WTC11 (cell line): ENCODE measurements at regions not wholly inside any gene's neighbourhood (a gene's known extent, or its start where the extent isn't known, plus 50 kb on each side); places are given as distances from the start of the nearest gene placed in this dataset.

Experiments used
- ATAC-seq: fragments of 200-7000 bp; cut with Tn5 transposase; 2 replicates; pipeline ENCODE4 v1.10.0; 2021; ENCODE audit warnings: mild to moderate bottlenecking, moderate library complexity
- CTCF ChIA-PET: fragments of 300-600 bp; sonication (Branson Sonifier 250); formaldehyde crosslinking; loops from one replicate; lab custom pipeline; 2021; ENCODE audit warnings: antibody characterized with exemption; lab: Charles Lee
- POLR2A ChIA-PET: fragments of 350-600 bp; sonication (Branson Sonifier 250); formaldehyde crosslinking; loops from one replicate; lab custom pipeline; 2021; ENCODE audit warnings: antibody characterized with exemption; lab: Charles Lee
- DNase-seq: peaks from one replicate; pipeline ENCODE4 v3.0.0; 2021; ENCODE audit warnings: low spot score
- H3K27ac Mint-ChIP-seq: 2 replicates; pipeline ENCODE4 v1.8.0; 2021; ENCODE audit warnings: mixed read lengths
- H3K27me3 Mint-ChIP-seq: 2 replicates; pipeline ENCODE4 v1.8.0; 2021; ENCODE audit warnings: low read depth, mild to moderate bottlenecking, moderate library complexity, mixed read lengths
- H3K36me3 Mint-ChIP-seq: 2 replicates; pipeline ENCODE4 v1.8.0; 2021; ENCODE audit warnings: mixed read lengths
- H3K4me1 Mint-ChIP-seq: 2 replicates; pipeline ENCODE4 v1.8.0; 2022; ENCODE audit warnings: mixed read lengths
- H3K4me3 Mint-ChIP-seq: 2 replicates; pipeline ENCODE4 v1.8.0; 2021; ENCODE audit warnings: mild to moderate bottlenecking, moderate library complexity, mixed read lengths
- H3K9me3 Mint-ChIP-seq: 2 replicates; pipeline ENCODE4 v1.8.0; 2021; ENCODE audit warnings: mixed read lengths
- AFF4 ChIP-seq: sonication (generic); formaldehyde crosslinking; IDR thresholded peaks from 2 replicates; pipeline ENCODE4 v1.8.1; 2023; ENCODE audit warnings: mild to moderate bottlenecking, missing genetic modification reagents, borderline replicate concordance
- ATF2 ChIP-seq: sonication (generic); formaldehyde crosslinking; IDR thresholded peaks from 2 replicates; pipeline ENCODE4 v1.8.1; 2022; ENCODE audit warnings: low read depth, missing genetic modification reagents, borderline replicate concordance
- ATF6 ChIP-seq: sonication (generic); formaldehyde crosslinking; IDR thresholded peaks from 2 replicates; pipeline ENCODE4 v1.8.1; 2023; ENCODE audit warnings: mild to moderate bottlenecking, missing genetic modification reagents
- CDX4 ChIP-seq: fragments of 250-450 bp; sonication (Bioruptor Pico); IDR thresholded peaks from 2 replicates; pipeline ENCODE4 v1.9.0; 2021; ENCODE audit warnings: moderate library complexity, mild to moderate bottlenecking, inconsistent platforms, borderline replicate concordance
- CREB1 ChIP-seq: sonication (generic); formaldehyde crosslinking; IDR thresholded peaks from 2 replicates; pipeline ENCODE4 v1.8.0; 2023; ENCODE audit warnings: mild to moderate bottlenecking, missing genetic modification reagents
- E2F5 ChIP-seq: sonication (generic); formaldehyde crosslinking; IDR thresholded peaks from 2 replicates; pipeline ENCODE4 v1.8.1; 2022; ENCODE audit warnings: mild to moderate bottlenecking, moderate library complexity, missing genetic modification reagents
- ESRRA ChIP-seq: sonication (generic); formaldehyde crosslinking; IDR thresholded peaks from 2 replicates; pipeline ENCODE4 v1.8.1; 2022; ENCODE audit warnings: mild to moderate bottlenecking, missing genetic modification reagents, borderline replicate concordance
- FOXJ3 ChIP-seq: sonication (generic); formaldehyde crosslinking; IDR thresholded peaks from 2 replicates; pipeline ENCODE4 v1.9.0; 2021; ENCODE audit warnings: missing genetic modification reagents, mild to moderate bottlenecking, borderline replicate concordance
- HMGA2 ChIP-seq: fragments of 250-450 bp; sonication (Bioruptor Pico); IDR thresholded peaks from 2 replicates; pipeline ENCODE4 v1.4.0; 2021; ENCODE audit warnings: mild to moderate bottlenecking, moderate library complexity
- IRF2 ChIP-seq: sonication (generic); formaldehyde crosslinking; IDR thresholded peaks from 2 replicates; pipeline ENCODE4 v1.8.0; 2022; ENCODE audit warnings: low read depth, missing genetic modification reagents, borderline replicate concordance
- JAZF1 ChIP-seq: fragments of 250-450 bp; sonication (Bioruptor Pico); IDR thresholded peaks from 2 replicates; pipeline ENCODE4 v1.9.0; 2021; ENCODE audit warnings: moderate library complexity, mild to moderate bottlenecking, inconsistent platforms
- KAT7 ChIP-seq: sonication (generic); formaldehyde crosslinking; IDR thresholded peaks from 2 replicates; pipeline ENCODE4 v1.8.1; 2023; ENCODE audit warnings: missing genetic modification reagents, mild to moderate bottlenecking, borderline replicate concordance
- MYBL2 ChIP-seq: sonication (generic); formaldehyde crosslinking; IDR thresholded peaks from 2 replicates; pipeline ENCODE4 v1.8.1; 2023; ENCODE audit warnings: mild to moderate bottlenecking, moderate library complexity, missing genetic modification reagents
- RELA ChIP-seq: sonication (generic); formaldehyde crosslinking; IDR thresholded peaks from 2 replicates; pipeline ENCODE4 v1.8.1; 2022; ENCODE audit warnings: missing genetic modification reagents, mild to moderate bottlenecking, borderline replicate concordance
- TEAD1 ChIP-seq: sonication (generic); formaldehyde crosslinking; IDR thresholded peaks from 2 replicates; pipeline ENCODE4 v1.8.0; 2022; ENCODE audit warnings: mild to moderate bottlenecking, missing genetic modification reagents
- ZNF121 ChIP-seq: sonication (generic); formaldehyde crosslinking; IDR thresholded peaks from 2 replicates; pipeline ENCODE4 v1.8.0; 2023; ENCODE audit warnings: missing genetic modification reagents
- ZNF219 ChIP-seq: sonication (generic); formaldehyde crosslinking; IDR thresholded peaks from 2 replicates; pipeline ENCODE4 v1.8.0; 2023; ENCODE audit warnings: missing genetic modification reagents, mild to moderate bottlenecking, borderline replicate concordance
- ZNF317 ChIP-seq: sonication (generic); formaldehyde crosslinking; IDR thresholded peaks from 2 replicates; pipeline ENCODE4 v1.8.1; 2023; ENCODE audit warnings: low read depth, mild to moderate bottlenecking, moderate library complexity, missing genetic modification reagents, borderline replicate concordance
- ZNF423 ChIP-seq: fragments of 250-450 bp; sonication (Bioruptor Pico); IDR thresholded peaks from 2 replicates; pipeline ENCODE4 v2.1.2; 2022; ENCODE audit warnings: mild to moderate bottlenecking, moderate library complexity
- ZNF425 ChIP-seq: fragments of 250-450 bp; sonication (Bioruptor Pico); conservative IDR thresholded peaks from 2 replicates; pipeline ENCODE4 v1.9.0; 2021; ENCODE audit warnings: mild to moderate bottlenecking

GRCh38 chr16:6692874-6693273 is 639.8 kb upstream of the RBFOX1 start:
- H3K4me1 Mint-ChIP-seq, result no peaks in the 10 kb centered on the region
- no peak for DNase-seq
- peaks cover 20% of the 10 kb centered on the region for H3K27me3 Mint-ChIP-seq
- no peak for TF ChIP-seq ZNF423 (CRISPR knock-in tag)
- no peak for TF ChIP-seq HMGA2 (CRISPR knock-in tag)
- no peak for TF ChIP-seq E2F5
- TF ChIP-seq ESRRA, result no peak
- no peak overlapping the region for H3K27ac Mint-ChIP-seq
- H3K9me3 Mint-ChIP-seq, result peaks cover 24% of the 10 kb centered on the region
- H3K36me3 Mint-ChIP-seq, result peaks cover 49% of the 10 kb centered on the region
- CTCF ChIA-PET, result no interaction called here
- POLR2A ChIA-PET, result no interaction called here
- no peak overlapping the region for H3K4me3 Mint-ChIP-seq
- no peak for ATAC-seq

GRCh38 chr16:6690741-6691140 is 641.9 kb upstream of the RBFOX1 start:
- H3K4me1 Mint-ChIP-seq, result no peaks in the 10 kb centered on the region
- H3K36me3 Mint-ChIP-seq, result peaks cover 55% of the 10 kb centered on the region
- ChIA-PET POLR2A (no interaction called here), CTCF (no interaction called here)
- DNase-seq (no peak), ATAC-seq (no peak)
- H3K9me3 Mint-ChIP-seq, result peaks cover 30% of the 10 kb centered on the region
- peaks cover 19% of the 10 kb centered on the region for H3K27me3 Mint-ChIP-seq
- H3K27ac Mint-ChIP-seq, result no peak overlapping the region
- TF ChIP-seq ZNF423 (CRISPR knock-in tag) (no peak), KAT7 (CRISPR knock-in tag) (no peak)
- H3K4me3 Mint-ChIP-seq, result no peak overlapping the region

GRCh38 chr16:6689643-6690042 is 643.0 kb upstream of the RBFOX1 start:
- Mint-ChIP-seq H3K4me1 (no peaks in the 10 kb centered on the region), H3K27me3 (peaks cover 16% of the 10 kb centered on the region), H3K36me3 (peaks cover 56% of the 10 kb centered on the region)
- POLR2A ChIA-PET, result no interaction called here
- DNase-seq (no peak), ATAC-seq (no peak)
- no peak for TF ChIP-seq ZNF219
- TF ChIP-seq AFF4, result no peak
- TF ChIP-seq JAZF1 (CRISPR knock-in tag), result no peak
- TF ChIP-seq CDX4 (CRISPR knock-in tag), result no peak
- TF ChIP-seq ZNF423 (CRISPR knock-in tag), result no peak
- TF ChIP-seq FOXJ3 (CRISPR knock-in tag), result no peak
- no peak for TF ChIP-seq IRF2 (CRISPR knock-in tag)
- TF ChIP-seq ATF6 (CRISPR knock-in tag), result no peak
- no peak for TF ChIP-seq TEAD1 (CRISPR knock-in tag)
- TF ChIP-seq, all 79 proteins: peak for 0
- peaks cover 36% of the 10 kb centered on the region for H3K9me3 Mint-ChIP-seq
- CTCF ChIA-PET, result no interaction called here
- no peak overlapping the region for H3K4me3 Mint-ChIP-seq
- no peak overlapping the region for H3K27ac Mint-ChIP-seq

- H3K4me3 Mint-ChIP-seq, result no peak overlapping the region
- no peak for TF ChIP-seq ATF2
- no peak for TF ChIP-seq RELA (CRISPR knock-in tag)
- no peak for TF ChIP-seq ZNF317 (CRISPR knock-in tag)
- TF ChIP-seq ZNF425, result no peak
- TF ChIP-seq ZNF121, result no peak
- TF ChIP-seq MYBL2, result no peak
- no peak for TF ChIP-seq CREB1 (CRISPR knock-in tag)
Observed at GRCh38 chr16:6687593-6687992, 645.1 kb upstream of the RBFOX1 start.

More at GRCh38 chr16:6687593-6687992, 645.1 kb upstream of the RBFOX1 start:
- Mint-ChIP-seq H3K27me3 (peaks cover 16% of the 10 kb centered on the region), H3K4me1 (no peaks in the 10 kb centered on the region), H3K9me3 (peaks cover 55% of the 10 kb centered on the region), H3K27ac (no peak overlapping the region), H3K36me3 (peaks cover 74% of the 10 kb centered on the region)
- POLR2A ChIA-PET, result no interaction called here
- DNase-seq (no peak), ATAC-seq (no peak)
- CTCF ChIA-PET, result no interaction called here
